H9 (cell line): ENCODE measurements at regions not wholly inside any gene's neighbourhood (a gene's known extent, or its start where the extent isn't known, plus 50 kb on each side); places are given as distances from the start of the nearest gene placed in this dataset.

Experiments
- DNase-seq: peaks from one replicate; pipeline ENCODE4 v3.0.0-alpha.2; 2017
- H2AFZ ChIP-seq: one replicate; pipeline ENCODE4 v1.6.1; 2013; ENCODE audit warnings: mild to moderate bottlenecking, low read length, control low read depth, moderate library complexity
- H2AK5ac ChIP-seq: 2 replicates; pipeline ENCODE4 v1.6.1; 2013; ENCODE audit warnings: low read length, control low read depth, mixed read lengths; ENCODE audit not compliant: insufficient read length
- H2BK120ac ChIP-seq: one replicate; pipeline ENCODE4 v1.6.1; 2013; ENCODE audit warnings: low read depth, mild to moderate bottlenecking, low read length, control low read depth, inconsistent platforms; ENCODE audit not compliant: poor library complexity, severe bottlenecking
- H2BK12ac ChIP-seq: 2 replicates; pipeline ENCODE4 v1.6.1; 2013; ENCODE audit warnings: low read length, control low read depth, mixed read lengths, low read depth; ENCODE audit not compliant: insufficient read length
- H2BK15ac ChIP-seq: 2 replicates; pipeline ENCODE4 v1.6.1; 2013; ENCODE audit warnings: low read depth, low read length, control low read depth
- H2BK20ac ChIP-seq: one replicate; pipeline ENCODE4 v1.6.1; 2013; ENCODE audit warnings: low read depth, mild to moderate bottlenecking, low read length, control low read depth, inconsistent platforms; ENCODE audit not compliant: poor library complexity, severe bottlenecking
- H2BK5ac ChIP-seq: 2 replicates; pipeline ENCODE4 v1.6.1; 2013; ENCODE audit warnings: low read length, control low read depth, mixed read lengths; ENCODE audit not compliant: insufficient read length
- H3K14ac ChIP-seq: 2 replicates; pipeline ENCODE4 v1.6.1; 2013; ENCODE audit warnings: low read length, control low read depth; ENCODE audit not compliant: insufficient read depth
- H3K18ac ChIP-seq: 2 replicates; pipeline ENCODE4 v1.6.1; 2013; ENCODE audit warnings: low read depth, mild to moderate bottlenecking, mixed read lengths, low read length, control low read depth; ENCODE audit not compliant: insufficient read length
- H3K23ac ChIP-seq: 2 replicates; pipeline ENCODE4 v1.6.1; 2013; ENCODE audit warnings: low read length, control low read depth, mixed read lengths, low read depth; ENCODE audit not compliant: insufficient read length
- H3K23me2 ChIP-seq: 2 replicates; pipeline ENCODE4 v1.6.1; 2013; ENCODE audit warnings: low read depth, mild to moderate bottlenecking, mixed read lengths, low read length, control low read depth; ENCODE audit not compliant: insufficient read length, poor library complexity, severe bottlenecking
- H3K27ac ChIP-seq: 2 replicates; pipeline ENCODE4 v1.5.1; 2013; ENCODE audit warnings: low read length, control low read depth, mixed read lengths, low read depth; ENCODE audit not compliant: insufficient read length
- H3K27me3 ChIP-seq: 2 replicates; pipeline ENCODE4 v1.6.1; 2013; ENCODE audit warnings: low read length, control low read depth, inconsistent platforms; ENCODE audit not compliant: insufficient read depth
- H3K4ac ChIP-seq: 2 replicates; pipeline ENCODE4 v1.6.1; 2013; ENCODE audit warnings: low read depth, mild to moderate bottlenecking, control low read depth, inconsistent platforms, low read length, moderate library complexity
- H3K4me1 ChIP-seq: 2 replicates; pipeline ENCODE4 v1.6.1; 2013; ENCODE audit warnings: low read length, control low read depth, inconsistent platforms; ENCODE audit not compliant: insufficient read depth
- H3K4me2 ChIP-seq: 2 replicates; pipeline ENCODE4 v1.6.1; 2013; ENCODE audit warnings: low read length, control low read depth, mixed read lengths; ENCODE audit not compliant: insufficient read length, insufficient read depth
- H3K56ac ChIP-seq: 2 replicates; pipeline ENCODE4 v1.6.1; 2013; ENCODE audit warnings: low read depth, mild to moderate bottlenecking, mixed read lengths, low read length, control low read depth; ENCODE audit not compliant: insufficient read length
- H3K79me1 ChIP-seq: 2 replicates; pipeline ENCODE4 v1.6.1; 2013; ENCODE audit warnings: low read depth, mild to moderate bottlenecking, moderate library complexity, low read length, control low read depth, inconsistent platforms; ENCODE audit not compliant: insufficient read depth, poor library complexity, severe bottlenecking
- H3K79me2 ChIP-seq: 2 replicates; pipeline ENCODE4 v1.6.1; 2013; ENCODE audit warnings: low read length, control low read depth, inconsistent platforms; ENCODE audit not compliant: insufficient read depth
- H3K9ac ChIP-seq: 2 replicates; pipeline ENCODE4 v1.6.1; 2013; ENCODE audit warnings: low read length, control low read depth, mixed read lengths; ENCODE audit not compliant: insufficient read length; ENCODE audit errors: extremely low read depth
- H3K9me3 ChIP-seq: one replicate; pipeline ENCODE4 v1.6.1; 2013; ENCODE audit warnings: low read depth, low read length, inconsistent platforms; ENCODE audit not compliant: control insufficient read depth
- H3T11ph ChIP-seq: one replicate; pipeline ENCODE4 v1.6.1; 2013; ENCODE audit warnings: mild to moderate bottlenecking, low read length, control low read depth, inconsistent platforms
- H4K20me1 ChIP-seq: one replicate; pipeline ENCODE4 v1.6.1; 2013; ENCODE audit not compliant: control insufficient read depth, insufficient read length, insufficient read depth
- H4K5ac ChIP-seq: 2 replicates; pipeline ENCODE4 v1.6.1; 2013; ENCODE audit warnings: low read depth, mild to moderate bottlenecking, mixed read lengths, low read length, control low read depth; ENCODE audit not compliant: insufficient read length
- H4K8ac ChIP-seq: replicated peaks from 2 replicates; pipeline ENCODE4 v1.6.1; 2013; ENCODE audit warnings: low read length, control low read depth, mixed read lengths, low read depth; ENCODE audit not compliant: insufficient read length
- H4K91ac ChIP-seq: 2 replicates; pipeline ENCODE4 v1.6.1; 2013; ENCODE audit warnings: low read depth, mild to moderate bottlenecking, moderate library complexity, mixed read lengths, low read length, control low read depth; ENCODE audit not compliant: insufficient read length
- H3K27ac Mint-ChIP-seq, 3 experiments: 2 replicates in 2 of 3; 3 replicates in 1 of 3; pipeline ENCODE4 v1.8.0; 2020 to 2021; ENCODE audit warnings: mixed read lengths in 3 of 3, mild to moderate bottlenecking in 1 of 3, moderate library complexity in 1 of 3
- H3K27me3 Mint-ChIP-seq: 2 replicates; pipeline ENCODE4 v1.8.0; 2021; ENCODE audit warnings: low read depth, mild to moderate bottlenecking, moderate library complexity, mixed read lengths
- H3K36me3 Mint-ChIP-seq, 3 experiments: 2 replicates in 2 of 3; 3 replicates in 1 of 3; pipeline ENCODE4 v1.8.0; 2020 to 2021; ENCODE audit warnings: low read depth in 3 of 3, mixed read lengths in 3 of 3; ENCODE audit not compliant: insufficient read depth in 1 of 3
- H3K4me1 Mint-ChIP-seq, 2 experiments: 2 replicates each; pipeline ENCODE4 v1.8.0; 2020; ENCODE audit warnings: mixed read lengths in 2 of 2
- H3K4me3 Mint-ChIP-seq, 2 experiments: 2 replicates in 1 of 2; 3 replicates in 1 of 2; pipeline ENCODE4 v1.8.0; 2020 to 2021; ENCODE audit warnings: mild to moderate bottlenecking in 2 of 2, mixed read lengths in 2 of 2, moderate library complexity in 1 of 2
- H3K9me3 Mint-ChIP-seq, 2 experiments: 2 replicates in 1 of 2; 3 replicates in 1 of 2; pipeline ENCODE4 v1.8.0; 2020; ENCODE audit warnings: mild to moderate bottlenecking in 2 of 2, mixed read lengths in 2 of 2, moderate library complexity in 1 of 2
- CTCF ChIP-seq: fragments of 200-600 bp; sonication (generic); conservative IDR thresholded peaks from 3 replicates; pipeline ENCODE4 v1.8.0; 2021; ENCODE audit warnings: antibody characterized with exemption, mild to moderate bottlenecking
- WGBS: extraction: QIAGEN DNeasy Blood & Tissue Kit; methylation state at CpG from one replicate; pipeline ENCODE4 v1.1.7; 2013; ENCODE audit warnings: missing lambda C conversion rate, low lambda C conversion rate, mixed read lengths; ENCODE audit not compliant: insufficient read length; ENCODE audit errors: extremely low coverage; 5-methylcytosine and 5-hydroxymethylcytosine counted together

- Histone ChIP-seq H3K4me1 (no peaks in the 10 kb centered on the region), H4K20me1 (no peaks in the 10 kb centered on the region), H2BK20ac (no peak overlapping the region), H3T11ph (no peak overlapping the region), H3K4me2 (no peak overlapping the region), H4K5ac (no peak overlapping the region), H2BK12ac (no peak overlapping the region), H2BK15ac (no peak overlapping the region), H2AK5ac (no peak overlapping the region), H2AFZ (no peak overlapping the region), H3K56ac (no peak overlapping the region), H3K18ac (no peak overlapping the region), H4K8ac (no peak overlapping the region), H3K27me3 (no peaks in the 10 kb centered on the region; the same call in 1 of the 2 replicates), H2BK5ac (no peak overlapping the region), H3K79me1 (no peaks in the 10 kb centered on the region), H3K23me2 (no peaks in the 10 kb centered on the region), H3K9me3 (no peaks in the 10 kb centered on the region), H3K23ac (no peak overlapping the region), H3K27ac (no peak overlapping the region), H2BK120ac (no peak overlapping the region), H4K91ac (no peak overlapping the region), H3K4ac (no peak overlapping the region), H3K9ac (no peak overlapping the region), H3K14ac (no peak overlapping the region), H3K79me2 (no peaks in the 10 kb centered on the region)
- Mint-ChIP-seq H3K9me3 (peaks cover 15 to 24% of the 10 kb centered on the region in 2 experiments), H3K27ac (no peak overlapping the region), H3K4me3 (no peak overlapping the region), H3K4me1 (peaks cover under 1 to 6% of the 10 kb centered on the region in 2 experiments; a peak in 3 of 4 replicates), H3K36me3 (peaks cover 8 to 24% (median 9%) of the 10 kb centered on the region in 3 experiments), H3K27me3 (peaks cover 48% of the 10 kb centered on the region)
- TF ChIP-seq CTCF = no peak
- no peak for DNase-seq
- WGBS = no CpG with 5 or more reads among the region's 4 CpGs
These were observed 333.2 kb upstream of the PODXL start for GRCh38 chr7:131889572-131890150.
